Skeletal muscle tissue (tissue), 3 donors: ENCODE measurements at regions not wholly inside any gene's neighbourhood (a gene's known extent, or its start where the extent isn't known, plus 50 kb on each side); places are given as distances from the start of the nearest gene placed in this dataset.

Experiments
- H3K27ac ChIP-seq: one replicate; pipeline ENCODE4 v1.7.0; 2013; ENCODE audit warnings: mild to moderate bottlenecking, low read depth, low read length, inconsistent platforms
- H3K27me3 ChIP-seq, 3 donors: one replicate each; pipeline ENCODE4 v1.7.0; 2013; ENCODE audit warnings: low read length in 3 of 3; ENCODE audit not compliant: control insufficient read depth in 3 of 3, insufficient read depth in 3 of 3
- H3K36me3 ChIP-seq, 3 donors: one replicate each; pipeline ENCODE4 v1.7.0; 2013; ENCODE audit warnings: low read length in 3 of 3; ENCODE audit not compliant: control insufficient read depth in 3 of 3, insufficient read depth in 3 of 3
- H3K4me1 ChIP-seq, 3 donors: one replicate each; pipeline ENCODE4 v1.7.0; 2013; ENCODE audit warnings: low read length in 3 of 3, mild to moderate bottlenecking in 3 of 3; ENCODE audit not compliant: control insufficient read depth in 3 of 3, insufficient read depth in 3 of 3
- H3K4me3 ChIP-seq, 3 donors: one replicate each; pipeline ENCODE4 v1.7.0; 2013; ENCODE audit warnings: low read length in 3 of 3
- H3K9ac ChIP-seq, 3 donors: one replicate each; pipeline ENCODE4 v1.7.0; 2013; ENCODE audit warnings: low read length in 3 of 3, mild to moderate bottlenecking in 3 of 3, moderate library complexity in 2 of 3, low read depth in 1 of 3
- H3K9me3 ChIP-seq, 3 donors: one replicate each; pipeline ENCODE4 v1.7.0; 2013; ENCODE audit warnings: low read length in 3 of 3; ENCODE audit not compliant: control insufficient read depth in 3 of 3
- donor health status: Osteomylitis.

GRCh38 chr3:166125179-166125578 is 288.0 kb upstream of the BCHE start:
- no peak overlapping the region for H3K4me3 ChIP-seq
- H3K27me3 ChIP-seq, result no peaks in the 10 kb centered on the region
- H3K4me1 ChIP-seq, result no peaks in the 10 kb centered on the region
- H3K27ac ChIP-seq, result no peak overlapping the region
- H3K9ac ChIP-seq, result no peak overlapping the region
- H3K9me3 ChIP-seq, result no peaks in the 10 kb centered on the region
- no peaks in the 10 kb centered on the region for H3K36me3 ChIP-seq

GRCh38 chr3:166123576-166123975 is 286.4 kb upstream of the BCHE start:
- no peaks in the 10 kb centered on the region for H3K9me3 ChIP-seq
- H3K9ac ChIP-seq, result no peak overlapping the region
- H3K36me3 ChIP-seq, result no peaks in the 10 kb centered on the region
- H3K4me3 ChIP-seq, result no peak overlapping the region
- no peak overlapping the region for H3K27ac ChIP-seq
- H3K4me1 ChIP-seq, result no peaks in the 10 kb centered on the region
- H3K27me3 ChIP-seq, result no peaks in the 10 kb centered on the region

GRCh38 chr3:166123088-166123487 is 285.9 kb upstream of the BCHE start:
- H3K9ac ChIP-seq, result no peak overlapping the region

DNA sequence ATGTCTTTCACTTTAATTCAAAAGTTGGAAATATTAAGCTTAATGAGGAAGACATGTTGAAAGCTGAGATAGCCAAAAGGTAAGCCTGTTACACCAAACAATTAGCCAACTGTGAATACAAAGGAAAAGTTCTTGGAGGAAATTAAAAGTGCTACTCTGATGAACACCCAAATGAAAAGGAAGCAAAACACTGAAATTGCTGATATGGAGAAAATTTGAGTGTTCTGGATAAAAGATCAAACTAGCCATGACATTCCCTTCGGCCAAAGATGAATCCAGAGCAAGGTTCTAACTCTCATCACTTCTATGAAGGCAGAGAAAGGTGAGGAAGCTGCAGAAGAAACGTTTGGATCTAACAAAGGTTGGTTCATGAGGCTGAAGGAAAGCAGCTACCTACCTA is 280.8 kb upstream of the BCHE start:
- Histone ChIP-seq H3K9ac (no peak overlapping the region), H3K4me1 (no peaks in the 10 kb centered on the region), H3K4me3 (no peak overlapping the region), H3K9me3 (no peaks in the 10 kb centered on the region), H3K27ac (no peak overlapping the region), H3K27me3 (no peaks in the 10 kb centered on the region), H3K36me3 (no peaks in the 10 kb centered on the region)

More at GRCh38 chr3:166123088-166123487, 285.9 kb upstream of the BCHE start:
- no peaks in the 10 kb centered on the region for H3K4me1 ChIP-seq
- no peaks in the 10 kb centered on the region for H3K27me3 ChIP-seq
- H3K4me3 ChIP-seq, result no peak overlapping the region
- H3K36me3 ChIP-seq, result no peaks in the 10 kb centered on the region
- H3K27ac ChIP-seq, result no peak overlapping the region
- H3K9me3 ChIP-seq, result no peaks in the 10 kb centered on the region

DNA sequence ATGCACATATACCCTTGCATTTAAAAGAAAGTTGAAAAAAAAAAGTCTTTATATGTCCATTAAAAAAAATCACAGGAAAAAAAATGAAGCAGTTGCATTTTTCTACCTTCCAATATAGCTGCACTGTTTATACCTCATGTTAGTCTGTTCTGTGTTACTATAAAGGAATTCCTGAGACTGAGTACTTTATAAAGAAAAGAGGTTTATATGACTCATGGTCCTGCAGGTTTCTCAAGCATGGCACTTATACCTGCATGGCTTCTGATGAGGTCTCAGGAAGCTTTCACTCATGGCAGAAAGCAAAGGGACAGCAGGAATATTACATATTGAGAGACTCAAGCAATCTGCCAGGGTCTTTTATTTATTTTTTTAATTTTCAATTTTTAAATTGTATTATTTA is 277.2 kb upstream of the BCHE start:
- Histone ChIP-seq H3K27ac (no peak overlapping the region), H3K27me3 (no peaks in the 10 kb centered on the region), H3K9me3 (no peaks in the 10 kb centered on the region), H3K9ac (no peak overlapping the region), H3K4me3 (no peak overlapping the region), H3K4me1 (no peaks in the 10 kb centered on the region), H3K36me3 (no peaks in the 10 kb centered on the region)

GRCh38 chr3:166111562-166111961 is 274.3 kb upstream of the BCHE start:
- no peaks in the 10 kb centered on the region for H3K36me3 ChIP-seq
- no peak overlapping the region for H3K9ac ChIP-seq
- H3K27ac ChIP-seq, result no peak overlapping the region
- H3K4me1 ChIP-seq, result no peaks in the 10 kb centered on the region
- H3K4me3 ChIP-seq, result no peak overlapping the region
- H3K9me3 ChIP-seq, result no peaks in the 10 kb centered on the region
- H3K27me3 ChIP-seq, result no peaks in the 10 kb centered on the region

DNA sequence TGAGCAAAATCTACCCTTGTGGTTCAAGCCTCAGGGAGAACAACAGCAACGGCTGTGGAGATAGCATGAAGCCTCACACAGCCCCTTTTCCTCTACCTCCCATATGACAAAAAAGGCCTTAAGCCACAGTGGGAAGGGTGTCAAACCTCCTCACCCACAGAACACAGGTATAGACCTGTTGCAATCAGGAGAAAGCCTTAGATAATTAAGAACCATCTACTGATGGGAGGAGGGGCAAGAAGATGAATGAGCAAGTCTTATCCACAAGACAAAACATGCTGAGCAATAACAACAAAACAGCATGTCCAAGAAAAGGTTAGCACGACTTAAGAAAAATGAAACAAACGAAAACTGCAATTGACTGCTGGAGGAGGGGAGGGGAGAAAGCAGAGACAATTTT is 272.9 kb upstream of the BCHE start:
- Histone ChIP-seq H3K36me3 (no peaks in the 10 kb centered on the region), H3K27ac (no peak overlapping the region), H3K4me3 (no peak overlapping the region), H3K9me3 (no peaks in the 10 kb centered on the region), H3K27me3 (no peaks in the 10 kb centered on the region), H3K4me1 (no peaks in the 10 kb centered on the region), H3K9ac (no peak overlapping the region)

DNA sequence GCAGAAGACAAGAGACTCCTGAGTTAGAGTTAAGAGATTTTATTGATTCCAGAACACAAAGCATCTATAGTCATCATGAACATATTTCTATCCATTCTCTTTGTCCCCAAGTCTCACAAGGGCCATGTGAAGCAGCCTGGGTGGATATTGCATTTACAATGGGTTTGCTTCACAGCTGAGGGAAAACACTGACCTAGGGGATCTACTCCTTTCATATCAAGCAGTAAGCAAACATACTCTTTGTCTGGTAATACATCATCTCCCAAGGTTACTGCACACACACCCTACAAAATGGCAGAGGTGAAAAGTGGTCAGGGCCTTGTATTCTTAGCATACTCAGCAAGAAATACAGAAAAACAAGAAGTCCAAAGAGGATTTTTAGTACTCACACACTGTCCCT is 267.7 kb upstream of the BCHE start:
- no peaks in the 10 kb centered on the region for H3K27me3 ChIP-seq
- no peak overlapping the region for H3K9ac ChIP-seq
- no peaks in the 10 kb centered on the region for H3K4me1 ChIP-seq
- H3K4me3 ChIP-seq, result no peak overlapping the region
- no peak overlapping the region for H3K27ac ChIP-seq
- H3K36me3 ChIP-seq, result no peaks in the 10 kb centered on the region
- no peaks in the 10 kb centered on the region for H3K9me3 ChIP-seq

DNA sequence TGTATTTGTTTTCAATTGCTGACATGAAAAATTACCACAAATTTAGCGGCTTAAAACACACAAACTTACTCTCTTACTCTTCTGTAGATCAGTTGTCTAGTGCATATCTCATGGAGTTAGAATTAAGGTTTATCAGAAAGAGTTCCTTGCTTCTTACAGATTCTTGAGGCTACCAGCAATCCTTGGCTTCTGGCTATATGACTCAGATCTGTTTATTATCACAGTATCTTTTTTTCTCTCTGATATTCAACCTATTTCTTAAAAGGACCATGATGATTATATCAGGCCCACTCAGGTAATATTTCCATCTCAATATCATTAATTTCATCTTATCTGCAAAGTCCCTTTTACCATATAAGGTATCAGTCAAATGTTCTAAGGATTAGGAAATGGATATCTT is 263.5 kb upstream of the BCHE start:
- Histone ChIP-seq H3K4me1 (no peaks in the 10 kb centered on the region), H3K4me3 (no peak overlapping the region), H3K36me3 (no peaks in the 10 kb centered on the region), H3K27me3 (no peaks in the 10 kb centered on the region), H3K27ac (no peak overlapping the region), H3K9ac (no peak overlapping the region), H3K9me3 (peaks cover 0 to 3% (median 0%) of the 10 kb centered on the region in 3 donors)

- H3K9me3 ChIP-seq, result no peaks in the 10 kb centered on the region
- H3K27me3 ChIP-seq, result no peaks in the 10 kb centered on the region
- no peaks in the 10 kb centered on the region for H3K4me1 ChIP-seq
- no peak overlapping the region for H3K4me3 ChIP-seq
- H3K36me3 ChIP-seq, result no peaks in the 10 kb centered on the region
- H3K27ac ChIP-seq, result no peak overlapping the region
- H3K9ac ChIP-seq, result no peak overlapping the region
Observed at GRCh38 chr3:166089575-166089974, 252.4 kb upstream of the BCHE start.
